K562 (cell line): ENCODE measurements at regions not wholly inside any gene's neighbourhood (a gene's known extent, or its start where the extent isn't known, plus 50 kb on each side); places are given as distances from the start of the nearest gene placed in this dataset.

Source experiments
- ATAC-seq: fragments of 200-7000 bp; cut with Tn5 transposase; 3 replicates; pipeline ENCODE4 v1.9.1; 2020; ENCODE audit warnings: moderate library complexity
- BruUV-seq: library from RNA; stranded (reverse); fragments of 400-500 nt; replicated peaks from 2 replicates; lab custom pipeline; 2021; lab: Mats Ljungman, UMichigan
- CTCF ChIA-PET: fragments of 300-600 bp; formaldehyde crosslinking; extraction: SDS; loops from one replicate; lab custom pipeline; 2021; ENCODE audit warnings: low intra/inter-chr PET ratio; lab: Yijun Ruan, JAX
- POLR2A ChIA-PET: fragments of 300-600, 350-650 bp; sonication (Branson Sonifier 250); formaldehyde crosslinking; extraction: SDS; loops from one replicate; lab custom pipeline; 2021; ENCODE audit warnings: antibody characterized with exemption, inconsistent platforms; lab: Yijun Ruan, JAX
- DNase-seq, 4 experiments: peaks; one replicate each; pipeline versions ENCODE4 v3.0.0 to v3.0.0-alpha.2; 2011 to 2018; ENCODE audit warnings: low spot score in 3 of 4, mixed read lengths in 3 of 4; ENCODE audit errors: extremely low read depth in 1 of 4
- FAIRE-seq: peaks from 2 replicates; lab custom pipeline; 2011; peaks lifted over from hg19 to GRCh38; lab: Jason Lieb, UNC
- H2AFZ ChIP-seq: 2 replicates; pipeline ENCODE4 v1.6.0; 2011; ENCODE audit warnings: low read depth, low read length, control low read depth, inconsistent platforms
- H3K27ac ChIP-seq: fragments of 200-600 bp; 3 replicates; pipeline ENCODE4 v1.8.0; 2011; ENCODE audit warnings: low read depth, mild to moderate bottlenecking, control low read depth, inconsistent platforms, low read length, moderate library complexity, mixed read lengths; ENCODE audit errors: extremely low read depth
- H3K27me3 ChIP-seq, 2 experiments: fragments of 300-600 bp in 1 of 2; 2 replicates in 1 of 2; 3 replicates in 1 of 2; pipeline versions ENCODE4 v1.6.0 to v1.8.0; 2011; ENCODE audit warnings: inconsistent platforms in 2 of 2, low read length in 2 of 2, mild to moderate bottlenecking in 1 of 2, mixed read lengths in 1 of 2, moderate library complexity in 1 of 2; ENCODE audit not compliant: control insufficient read depth in 2 of 2, insufficient read depth in 2 of 2
- H3K36me3 ChIP-seq: fragments of 300-600 bp; 3 replicates; pipeline ENCODE4 v1.8.0; 2011; ENCODE audit warnings: mild to moderate bottlenecking, low read length, inconsistent platforms; ENCODE audit not compliant: control insufficient read depth, insufficient read depth
- H3K4me1 ChIP-seq, 2 experiments: fragments of 200-600 bp in 1 of 2; replicated peaks in 1 of 2; 2 replicates in 1 of 2; 3 replicates in 1 of 2; pipeline versions ENCODE4 v1.5.1 to v1.8.0; 2011; ENCODE audit warnings: inconsistent platforms in 2 of 2, low read length in 2 of 2, mild to moderate bottlenecking in 1 of 2, mixed read lengths in 1 of 2, moderate library complexity in 1 of 2; ENCODE audit not compliant: control insufficient read depth in 2 of 2, insufficient read depth in 2 of 2
- H3K4me2 ChIP-seq: 2 replicates; pipeline ENCODE4 v1.6.1; 2011; ENCODE audit warnings: low read length, control low read depth, inconsistent platforms, mixed read lengths; ENCODE audit not compliant: insufficient read depth
- H3K4me3 ChIP-seq: fragments of 200-600 bp; sonication (generic), shearing (Covaris generic); 2 replicates; pipeline ENCODE4 v1.5.1; 2016; ENCODE audit warnings: control low read depth, inconsistent platforms
- H3K79me2 ChIP-seq: fragments of 200-600 bp; 3 replicates; pipeline ENCODE4 v1.8.0; 2011; ENCODE audit warnings: low read length, inconsistent platforms; ENCODE audit not compliant: control insufficient read depth, insufficient read depth
- H3K9ac ChIP-seq, 2 experiments: 2 replicates each; pipeline versions ENCODE4 v1.6.0 to v1.6.1; 2011; ENCODE audit warnings: low read depth in 2 of 2, low read length in 2 of 2, control low read depth in 1 of 2, inconsistent platforms in 1 of 2, mild to moderate bottlenecking in 1 of 2, mixed read lengths in 1 of 2; ENCODE audit not compliant: insufficient read depth in 1 of 2
- H3K9me1 ChIP-seq: one replicate; pipeline ENCODE4 v1.6.0; 2011; ENCODE audit warnings: inconsistent platforms, mild to moderate bottlenecking, low read length, moderate library complexity; ENCODE audit not compliant: control insufficient read depth, insufficient read depth
- H3K9me3 ChIP-seq: replicated peaks from 2 replicates; pipeline ENCODE4 v1.5.1; 2011; ENCODE audit warnings: low read depth, low read length, inconsistent platforms; ENCODE audit not compliant: control insufficient read depth, insufficient read depth
- H4K20me1 ChIP-seq: replicated peaks from 2 replicates; pipeline ENCODE4 v1.6.1; 2011; ENCODE audit warnings: low read length, inconsistent platforms, mixed read lengths; ENCODE audit not compliant: control insufficient read depth, insufficient read depth
- PKNOX1 ChIP-seq: fragments of 450-650 bp; IDR thresholded peaks from 2 replicates; pipeline ENCODE4 v1.6.1; 2016
- SPI1 ChIP-seq: IDR thresholded peaks from 2 replicates; pipeline ENCODE4 v1.6.1; 2011; ENCODE audit warnings: low read depth, low read length, control low read depth, borderline replicate concordance
- WGBS: fragments of 100-300 bp; shearing (Covaris generic); methylation state at CpG from one replicate; pipeline ENCODE4 v1.1.6; 2016; ENCODE audit warnings: low coverage, mixed read lengths; ENCODE audit not compliant: insufficient coverage; ENCODE audit errors: missing lambda C conversion rate; 5-methylcytosine and 5-hydroxymethylcytosine counted together
- in situ Hi-C: fragments of 300-500 bp; cut with MboI; formaldehyde crosslinking; loops from 4 replicates; pipeline ENCODE4 v1.15.0; 2018; ENCODE audit warnings: inconsistent platforms, mixed read lengths
- intact Hi-C: fragments of 100-400 bp; cut with micrococcal nuclease; formaldehyde crosslinking; loops from 2 replicates; pipeline ENCODE4 v1.14.2; 2022
- TF ChIP-seq, protein P1 (sequence below): fragments of 450-650 bp; IDR thresholded peaks from 2 replicates; pipeline ENCODE4 v1.6.1; 2018; ENCODE audit not compliant: partially characterized antibody

- no peak overlapping the region for H3K27ac ChIP-seq
- peaks cover 2 to 27% of the 10 kb centered on the region in 2 experiments; a peak in 3 of 5 replicates for H3K27me3 ChIP-seq
- ChIA-PET POLR2A (no interaction called here), CTCF (no interaction called here)
- no peaks in the 10 kb centered on the region for H3K4me1 ChIP-seq
- no peak overlapping the region for H3K4me3 ChIP-seq
- TF ChIP-seq PKNOX1 (0 out of 2 replicates have a peak, but pooled peaks have one; percentile 6), SPI1 (peak; percentile 77)
- TF ChIP-seq, protein P1, sequence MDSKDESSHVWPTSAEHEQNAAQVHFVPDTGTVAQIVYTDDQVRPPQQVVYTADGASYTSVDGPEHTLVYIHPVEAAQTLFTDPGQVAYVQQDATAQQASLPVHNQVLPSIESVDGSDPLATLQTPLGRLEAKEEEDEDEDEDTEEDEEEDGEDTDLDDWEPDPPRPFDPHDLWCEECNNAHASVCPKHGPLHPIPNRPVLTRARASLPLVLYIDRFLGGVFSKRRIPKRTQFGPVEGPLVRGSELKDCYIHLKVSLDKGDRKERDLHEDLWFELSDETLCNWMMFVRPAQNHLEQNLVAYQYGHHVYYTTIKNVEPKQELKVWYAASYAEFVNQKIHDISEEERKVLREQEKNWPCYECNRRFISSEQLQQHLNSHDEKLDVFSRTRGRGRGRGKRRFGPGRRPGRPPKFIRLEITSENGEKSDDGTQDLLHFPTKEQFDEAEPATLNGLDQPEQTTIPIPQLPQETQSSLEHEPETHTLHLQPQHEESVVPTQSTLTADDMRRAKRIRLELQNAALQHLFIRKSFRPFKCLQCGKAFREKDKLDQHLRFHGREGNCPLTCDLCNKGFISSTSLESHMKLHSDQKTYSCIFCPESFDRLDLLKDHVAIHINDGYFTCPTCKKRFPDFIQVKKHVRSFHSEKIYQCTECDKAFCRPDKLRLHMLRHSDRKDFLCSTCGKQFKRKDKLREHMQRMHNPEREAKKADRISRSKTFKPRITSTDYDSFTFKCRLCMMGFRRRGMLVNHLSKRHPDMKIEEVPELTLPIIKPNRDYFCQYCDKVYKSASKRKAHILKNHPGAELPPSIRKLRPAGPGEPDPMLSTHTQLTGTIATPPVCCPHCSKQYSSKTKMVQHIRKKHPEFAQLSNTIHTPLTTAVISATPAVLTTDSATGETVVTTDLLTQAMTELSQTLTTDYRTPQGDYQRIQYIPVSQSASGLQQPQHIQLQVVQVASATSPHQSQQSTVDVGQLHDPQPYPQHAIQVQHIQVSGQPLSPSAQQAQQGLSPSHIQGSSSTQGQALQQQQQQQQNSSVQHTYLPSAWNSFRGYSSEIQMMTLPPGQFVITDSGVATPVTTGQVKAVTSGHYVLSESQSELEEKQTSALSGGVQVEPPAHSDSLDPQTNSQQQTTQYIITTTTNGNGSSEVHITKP = no peak
- in situ Hi-C loops = no loop called here
- ATAC-seq (no peak), DNase-seq (no peak), FAIRE-seq (no peak)
- no peak overlapping the region for H2AFZ ChIP-seq
- no peaks in the 10 kb centered on the region for H3K9me1 ChIP-seq
- H3K36me3 ChIP-seq = no peaks in the 10 kb centered on the region
- BruUV-seq = no TSS peak
- no peaks in the 10 kb centered on the region for H4K20me1 ChIP-seq
- H3K9ac ChIP-seq = no peak overlapping the region
- H3K9me3 ChIP-seq = no peaks in the 10 kb centered on the region
- under 1% methylated on average over 5 of the region's 5 CpGs for WGBS
- intact Hi-C loops = no loop called here
- no peak overlapping the region for H3K4me2 ChIP-seq
- H3K79me2 ChIP-seq = no peaks in the 10 kb centered on the region
Measured at GRCh38 chr10:42924484-42924883, 141.9 kb downstream of the BMS1 start.
